ENCODE measurements at regions not wholly inside any gene's neighbourhood (a gene's known extent, or its start where the extent isn't known, plus 50 kb on each side); places are given as distances from the start of the nearest gene placed in this dataset.

- no TSS peak for BruUV-seq (replicated peaks)
These were observed 144.3 kb upstream of the SALL4 start for GRCh38 chr20:51946586-51946985.

GRCh38 chr20:51945881-51946280 is 143.6 kb upstream of the SALL4 start:
- intact Hi-C loops (cut with micrococcal nuclease; ENCODE audit: unreplicated experiment): no loop called here
- no peaks in the 10 kb centered on the region for H3K36me3 ChIP-seq (ENCODE audit: insufficient read depth, low read length)
- no peaks in the 10 kb centered on the region for H3K9me2 ChIP-seq (ENCODE audit: insufficient read depth, low read length)
- TF ChIP-seq EZH2phosphoT487 (IDR thresholded peaks at IDR 0.05; ENCODE audit: borderline replicate concordance, low read depth, low read length) (no peak), CTCF (conservative IDR thresholded peaks at IDR 0.05; ENCODE audit: low read length) (no peak)
- H3K79me2 ChIP-seq (ENCODE audit: insufficient read depth, low read depth, low read length): no peaks in the 10 kb centered on the region
- H2AFZ ChIP-seq (ENCODE audit: low read length): no peak overlapping the region
- DNase-seq (ENCODE audit: low spot score): no peak
- ChIA-PET CTCF (ENCODE audit: unreplicated experiment) (no interaction called here), POLR2A (interaction anchor here (0.6 kb wide), 1 partner anchor 166 kb away, joined by 3 read pairs; no protein-coding TSS in a partner anchor)
- H3K27ac ChIP-seq (ENCODE audit: low read depth, low read length, poor library complexity, severe bottlenecking): no peak overlapping the region
- no peaks in the 10 kb centered on the region for H3K4me1 ChIP-seq (ENCODE audit: insufficient read depth, low read length, poor library complexity, severe bottlenecking)
- no peaks in the 10 kb centered on the region for H3K9me3 ChIP-seq (ENCODE audit: low read length)
- no peaks in the 10 kb centered on the region for H4K20me1 ChIP-seq (ENCODE audit: insufficient read depth, low read length)
- BruUV-seq (replicated peaks): no TSS peak
- H3K4me2 ChIP-seq (ENCODE audit: low read length): no peak overlapping the region
- no peak overlapping the region for H3K4me3 ChIP-seq (ENCODE audit: low read depth, low read length, poor library complexity, severe bottlenecking)

More at GRCh38 chr20:51946586-51946985, 144.3 kb upstream of the SALL4 start:
- no peak overlapping the region for H2AFZ ChIP-seq (ENCODE audit: low read length)
- ChIA-PET POLR2A (no interaction called here), CTCF (ENCODE audit: unreplicated experiment) (no interaction called here)
- H4K20me1 ChIP-seq (ENCODE audit: insufficient read depth, low read length): no peaks in the 10 kb centered on the region
- H3K9me3 ChIP-seq (ENCODE audit: low read length): no peaks in the 10 kb centered on the region
- no peak for TF ChIP-seq CTCF (conservative IDR thresholded peaks at IDR 0.05; ENCODE audit: low read length)
- no peak for TF ChIP-seq EZH2phosphoT487 (IDR thresholded peaks at IDR 0.05; ENCODE audit: borderline replicate concordance, low read depth, low read length)
- DNase-seq (ENCODE audit: low spot score): no peak
- intact Hi-C loops (cut with micrococcal nuclease; ENCODE audit: unreplicated experiment): no loop called here
- no peaks in the 10 kb centered on the region for H3K79me2 ChIP-seq (ENCODE audit: insufficient read depth, low read depth, low read length)
- no peaks in the 10 kb centered on the region for H3K9me2 ChIP-seq (ENCODE audit: insufficient read depth, low read length)
- H3K36me3 ChIP-seq (ENCODE audit: insufficient read depth, low read length): no peaks in the 10 kb centered on the region
- H3K4me1 ChIP-seq (ENCODE audit: insufficient read depth, low read length, poor library complexity, severe bottlenecking): no peaks in the 10 kb centered on the region
- H3K4me3 ChIP-seq (ENCODE audit: low read depth, low read length, poor library complexity, severe bottlenecking): no peak overlapping the region
- H3K27ac ChIP-seq (ENCODE audit: low read depth, low read length, poor library complexity, severe bottlenecking): no peak overlapping the region
- H3K4me2 ChIP-seq (ENCODE audit: low read length): no peak overlapping the region

GRCh38 chr20:51945177-51945576 is 142.9 kb upstream of the SALL4 start:
- no peaks in the 10 kb centered on the region for H3K79me2 ChIP-seq (ENCODE audit: insufficient read depth, low read depth, low read length)
- H2AFZ ChIP-seq (ENCODE audit: low read length): no peak overlapping the region
- H3K36me3 ChIP-seq (ENCODE audit: insufficient read depth, low read length): no peaks in the 10 kb centered on the region
- no peak for TF ChIP-seq EZH2phosphoT487 (IDR thresholded peaks at IDR 0.05; ENCODE audit: borderline replicate concordance, low read depth, low read length)
- no peak for TF ChIP-seq CTCF (conservative IDR thresholded peaks at IDR 0.05; ENCODE audit: low read length)
- DNase-seq (ENCODE audit: low spot score): no peak
- no peaks in the 10 kb centered on the region for H3K9me3 ChIP-seq (ENCODE audit: low read length)
- intact Hi-C loops (cut with micrococcal nuclease; ENCODE audit: unreplicated experiment): no loop called here
- ChIA-PET POLR2A (interaction anchor here (0.6 kb wide), 1 partner anchor 167 kb away, joined by 3 read pairs; no protein-coding TSS in a partner anchor), CTCF (ENCODE audit: unreplicated experiment) (no interaction called here)
- H4K20me1 ChIP-seq (ENCODE audit: insufficient read depth, low read length): no peaks in the 10 kb centered on the region
- H3K27ac ChIP-seq (ENCODE audit: low read depth, low read length, poor library complexity, severe bottlenecking): no peak overlapping the region
- no peaks in the 10 kb centered on the region for H3K4me1 ChIP-seq (ENCODE audit: insufficient read depth, low read length, poor library complexity, severe bottlenecking)
- no TSS peak for BruUV-seq (replicated peaks)
- no peaks in the 10 kb centered on the region for H3K9me2 ChIP-seq (ENCODE audit: insufficient read depth, low read length)
- no peak overlapping the region for H3K4me2 ChIP-seq (ENCODE audit: low read length)
- H3K4me3 ChIP-seq (ENCODE audit: low read depth, low read length, poor library complexity, severe bottlenecking): no peak overlapping the region
